ENCODE measurements at regions not wholly inside any gene's neighbourhood (a gene's known extent, or its start where the extent isn't known, plus 50 kb on each side); places are given as distances from the start of the nearest gene placed in this dataset.
"Not testable (repeated sequence)": the region's sequence is repeated elsewhere in the genome, so short reads cannot be mapped to it uniquely, and the experiment has no call there.

DNA sequence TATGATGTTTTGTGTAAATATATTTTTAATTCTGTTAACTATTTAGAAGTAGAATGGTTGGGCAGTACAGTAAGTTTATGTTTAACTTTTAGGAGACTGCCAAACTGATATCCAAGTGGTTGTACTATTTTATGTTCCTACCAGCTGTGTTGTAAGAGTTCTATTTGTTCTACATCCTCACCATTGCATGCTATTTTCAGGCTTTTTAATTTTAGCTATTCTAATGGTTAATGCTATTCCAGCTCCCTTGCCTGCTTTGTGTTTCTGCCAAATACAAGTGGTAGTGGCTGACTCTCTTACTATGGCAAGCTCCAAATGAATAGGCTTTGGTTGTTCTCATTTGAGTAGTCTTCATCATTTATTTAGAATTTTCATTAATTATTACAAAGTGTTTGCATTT, 476.4 kb downstream of the KIF4B start:
- DNase-seq (ENCODE audit: low read depth), result no peak

DNA sequence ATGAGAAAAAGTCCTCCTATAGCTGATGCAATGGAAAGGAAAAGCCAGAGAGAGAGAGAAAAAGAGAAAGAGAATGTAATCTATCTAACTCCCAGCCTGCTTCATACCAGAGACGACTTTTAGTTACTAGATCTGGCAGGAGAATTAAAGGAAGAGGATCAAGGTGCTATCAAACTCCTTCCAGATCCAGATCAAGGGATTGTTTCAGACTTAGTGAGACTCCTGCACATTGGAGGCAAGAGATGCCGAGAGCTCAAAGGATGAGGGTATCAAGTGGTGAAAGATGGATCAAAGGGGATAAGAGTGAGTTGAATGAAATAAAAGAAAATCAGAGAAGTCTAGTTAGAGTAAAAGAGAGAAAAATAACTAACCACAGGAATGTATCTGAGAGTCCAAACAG, 478.6 kb downstream of the KIF4B start:
- no peak for DNase-seq (ENCODE audit: low read depth)

DNA sequence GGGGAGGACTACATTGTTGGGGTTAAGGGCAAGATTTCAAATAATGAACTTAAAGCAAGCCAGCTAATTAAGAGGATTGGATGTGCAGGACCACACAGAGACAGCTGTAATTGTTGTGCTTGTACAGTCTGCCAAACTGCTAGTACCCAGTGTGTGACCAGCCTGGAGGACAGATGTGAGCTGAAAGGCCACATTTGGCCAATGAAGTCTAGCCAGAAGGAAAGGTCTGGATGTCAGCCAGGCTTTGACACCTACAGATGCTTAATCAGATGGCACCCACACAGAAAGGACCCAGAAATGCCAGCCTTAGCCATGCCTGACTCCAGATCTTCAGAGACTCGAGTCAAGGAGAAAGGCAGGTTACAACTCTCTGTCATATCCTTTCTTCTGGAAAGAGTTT, 491.1 kb downstream of the KIF4B start:
- no peak for DNase-seq (ENCODE audit: low read depth)

GRCh38 chr5:155507363-155507762, 493.8 kb downstream of the KIF4B start:
- DNase-seq (ENCODE audit: low read depth), result no peak

DNA sequence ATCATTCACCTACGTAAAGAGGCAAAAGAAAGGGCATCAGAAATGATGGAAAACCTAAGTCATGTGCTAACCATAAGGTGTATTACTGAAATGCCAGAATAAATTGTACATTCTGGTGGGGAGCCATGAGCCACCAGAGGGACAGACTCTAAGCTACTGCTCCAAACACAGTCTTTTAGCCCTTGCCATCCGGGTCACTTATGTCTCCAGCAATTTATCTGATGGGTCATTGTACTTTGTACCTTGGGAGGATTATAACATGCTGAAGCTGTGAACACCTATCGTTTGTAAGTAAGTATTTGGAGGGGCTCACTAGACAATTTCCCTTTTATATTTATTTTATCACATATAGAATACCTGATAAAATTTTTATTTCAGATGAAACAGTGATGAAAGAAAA, 495.1 kb downstream of the KIF4B start:
- DNase-seq (ENCODE audit: low read depth), result no peak

DNA sequence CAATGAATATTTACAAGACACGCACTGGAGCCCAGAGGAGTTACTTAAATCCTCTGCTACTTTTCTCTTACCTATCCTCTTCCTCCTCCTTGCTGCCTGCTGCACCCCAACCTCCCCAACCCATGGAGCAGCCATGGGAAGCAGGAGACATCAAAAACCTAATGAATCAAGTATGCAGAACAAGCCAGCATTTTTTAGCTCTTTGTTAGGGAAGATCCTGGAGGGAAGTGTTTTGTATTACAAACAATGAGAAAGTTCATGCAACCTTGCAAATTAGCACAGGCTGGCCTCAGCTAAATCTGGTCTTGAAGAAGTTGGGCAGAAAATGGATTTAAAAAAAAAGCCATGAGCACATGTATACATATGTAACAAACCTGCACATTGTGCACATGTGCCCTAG, 498.8 kb downstream of the KIF4B start:
- DNase-seq (ENCODE audit: low read depth), result no peak

DNA sequence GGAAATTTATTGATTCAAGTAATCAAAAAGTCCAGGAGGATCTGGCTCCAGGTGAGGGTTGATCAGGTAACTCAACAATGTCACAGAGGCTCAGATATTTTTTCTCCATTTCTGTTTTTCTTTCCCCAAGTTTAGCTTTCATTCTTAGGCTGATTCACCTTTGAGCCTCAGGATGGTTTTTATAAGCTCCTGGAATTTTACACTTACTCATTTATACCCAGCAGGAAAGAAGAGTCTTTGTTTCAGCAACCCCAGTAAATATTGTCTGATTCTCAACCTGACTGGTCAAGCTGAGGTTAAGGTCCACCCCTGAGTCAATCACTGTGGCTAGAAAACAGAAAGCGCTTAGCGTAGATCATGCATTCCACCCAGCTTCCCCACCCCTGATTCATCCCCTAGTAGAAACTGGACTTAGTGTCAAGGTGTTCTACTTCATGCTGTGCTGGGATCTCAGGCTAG, 500.6 kb downstream of the KIF4B start:
- DNase-seq (ENCODE audit: low read depth), result peak; percentile 51

GRCh38 chr5:155522540-155522939, 509.0 kb downstream of the KIF4B start:
- DNase-seq (ENCODE audit: low read depth), result no peak

DNA sequence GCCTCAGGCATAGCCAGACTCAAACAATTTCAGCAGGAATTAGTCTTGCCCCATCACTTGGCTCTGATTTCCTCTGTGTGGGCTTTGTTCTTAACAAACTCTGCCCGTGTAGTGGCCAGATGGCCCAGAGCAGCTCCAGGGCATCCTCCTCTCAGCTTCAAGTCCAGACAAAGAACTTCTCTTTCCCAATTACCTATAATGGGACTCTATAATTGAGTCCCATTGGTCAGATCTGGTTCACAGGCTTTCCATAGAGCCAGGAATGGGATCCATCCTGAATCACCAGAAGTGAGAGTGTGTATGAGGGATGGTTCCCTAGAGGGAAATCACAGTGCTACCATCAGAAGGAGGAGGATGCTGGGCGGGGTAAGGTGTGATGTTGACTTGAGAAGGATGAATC, 515.8 kb downstream of the KIF4B start:
- no peak for DNase-seq (ENCODE audit: low read depth)

- peak; percentile 27 for DNase-seq (ENCODE audit: low read depth)
Observed at GRCh38 chr5:155530046-155530445, 516.5 kb downstream of the KIF4B start.

- peak; percentile 59 for DNase-seq (ENCODE audit: low read depth)
Observed at GRCh38 chr5:155532621-155533311, 519.2 kb downstream of the KIF4B start.

- no peak for DNase-seq (ENCODE audit: low read depth)
Observed at GRCh38 chr5:155540000-155540595, 526.5 kb downstream of the KIF4B start.

DNA sequence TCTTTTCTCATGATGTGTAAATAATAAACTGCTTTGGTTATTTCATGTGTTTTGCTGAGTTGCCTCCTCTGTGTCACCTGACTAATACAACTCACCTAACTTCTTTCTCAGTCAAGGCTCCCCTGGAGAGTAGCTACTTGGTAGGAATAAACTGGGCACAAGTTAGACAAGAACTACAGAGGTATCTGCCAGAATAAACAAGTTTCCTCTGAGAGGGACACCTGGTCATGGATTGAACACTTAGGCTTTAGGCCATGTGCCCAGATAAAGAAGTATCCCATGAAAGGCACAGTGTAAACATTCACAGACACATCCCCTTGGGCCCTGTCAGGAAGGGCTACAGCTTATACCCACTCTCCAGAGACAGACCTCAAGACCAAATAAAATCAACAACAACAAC, 532.5 kb downstream of the KIF4B start:
- DNase-seq (ENCODE audit: low read depth), result no peak

DNA sequence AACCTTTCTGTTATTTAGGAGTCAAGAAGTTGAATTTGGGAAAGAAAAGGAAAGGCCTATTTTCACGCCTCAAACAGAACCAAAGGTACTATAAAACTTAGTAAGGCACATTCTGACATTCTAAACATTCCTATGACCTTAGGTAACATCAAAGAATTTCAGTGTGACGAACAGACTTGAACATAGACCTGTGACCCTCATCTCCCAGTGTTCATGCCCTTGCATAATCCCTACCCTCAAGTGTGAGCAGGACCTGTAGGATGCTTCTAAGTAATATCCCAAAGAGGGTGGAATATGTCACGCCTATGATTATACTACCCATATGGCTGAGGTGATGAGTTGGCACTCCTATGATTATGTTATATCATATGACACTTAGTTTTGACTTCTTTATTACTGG, 540.9 kb downstream of the KIF4B start:
- peak; percentile 11 for DNase-seq (ENCODE audit: low read depth)

GRCh38 chr5:155556222-155556621, 542.7 kb downstream of the KIF4B start:
- no peak for DNase-seq (ENCODE audit: low read depth)

DNA sequence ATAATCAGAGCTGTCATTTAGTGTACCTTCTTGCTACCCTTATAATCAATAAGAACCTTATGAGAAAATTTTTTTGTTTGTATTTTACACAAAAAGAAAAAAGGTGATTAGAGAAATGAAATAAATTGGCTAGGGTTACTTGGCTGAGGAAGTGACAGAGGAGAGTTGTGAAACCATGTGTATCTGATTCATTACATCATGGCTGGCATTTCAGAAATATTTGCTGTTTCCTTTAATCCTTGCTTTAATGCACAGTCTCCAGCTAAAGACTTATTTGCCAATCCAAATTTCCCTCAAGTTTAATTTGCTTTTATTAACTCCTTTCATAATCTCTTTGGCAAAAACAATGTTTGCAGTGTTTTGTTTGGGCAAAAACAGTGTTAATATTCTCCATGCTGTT, 543.1 kb downstream of the KIF4B start:
- DNase-seq (ENCODE audit: low read depth), result no peak

DNA sequence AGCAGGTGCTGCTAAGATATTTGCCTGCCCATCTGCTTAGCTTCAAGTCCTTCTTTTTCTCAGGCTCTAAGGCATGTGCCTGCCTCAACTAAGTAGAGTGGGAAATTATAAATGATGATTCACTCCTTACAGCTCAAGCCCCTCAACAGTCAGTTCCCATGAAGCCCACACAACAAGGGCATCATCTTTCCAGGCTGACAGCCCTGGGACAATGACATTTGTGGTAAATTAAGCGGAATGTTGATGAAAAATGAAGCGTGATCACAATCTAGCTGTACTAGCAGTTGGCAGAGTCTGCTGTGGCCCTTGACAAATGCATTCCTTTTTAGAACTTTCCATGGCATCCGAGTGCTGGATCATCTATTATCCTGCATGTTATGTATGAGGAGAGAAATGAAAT, 548.6 kb downstream of the KIF4B start:
- no peak for DNase-seq (ENCODE audit: low read depth)

DNA sequence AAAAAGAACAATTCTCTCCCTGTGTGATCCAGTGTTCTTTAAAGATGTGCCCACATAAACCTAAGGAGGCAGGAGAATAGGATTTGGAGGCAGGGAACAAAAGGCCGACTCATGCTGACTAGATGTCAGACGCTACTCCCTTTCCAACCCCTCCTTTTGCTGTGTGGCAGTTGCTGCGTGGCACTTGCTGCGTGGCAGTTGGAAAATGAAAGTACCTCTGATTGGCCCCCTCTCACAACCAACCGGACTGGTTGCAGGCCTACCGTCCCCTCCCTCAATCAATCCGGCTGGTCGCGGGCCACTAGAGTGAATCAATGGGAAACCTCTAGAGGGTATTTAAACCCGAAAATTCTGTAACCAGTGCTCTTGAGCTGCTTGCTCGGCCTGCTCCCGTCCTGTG, 551.0 kb downstream of the KIF4B start:
- peak; percentile 41 for DNase-seq (ENCODE audit: low read depth)

- DNase-seq (ENCODE audit: low read depth), result no peak
Observed at GRCh38 chr5:155575861-155576260, 562.3 kb downstream of the KIF4B start.

DNA sequence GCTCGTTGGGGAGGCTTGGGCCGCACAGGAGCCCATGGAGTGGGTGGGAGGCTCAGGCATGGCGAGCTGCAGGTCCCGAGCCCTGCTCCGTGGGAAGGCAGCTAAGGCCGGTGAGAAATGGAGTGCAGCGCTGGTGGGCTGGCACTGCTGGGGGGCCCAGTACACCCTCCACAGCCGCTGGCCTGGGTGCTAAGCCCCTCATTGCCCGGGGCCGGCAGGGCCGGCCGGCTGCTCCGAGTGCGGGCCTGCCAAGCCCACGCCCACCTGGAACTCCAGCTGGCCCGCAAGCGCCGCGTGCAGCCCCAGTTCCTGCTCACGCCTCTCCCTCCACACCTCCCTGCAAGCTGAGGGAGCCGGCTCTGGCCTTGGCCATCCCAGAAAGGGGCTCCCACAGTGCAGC, 573.3 kb downstream of the KIF4B start:
- not testable (repeated sequence) for DNase-seq (ENCODE audit: low read depth)

DNA sequence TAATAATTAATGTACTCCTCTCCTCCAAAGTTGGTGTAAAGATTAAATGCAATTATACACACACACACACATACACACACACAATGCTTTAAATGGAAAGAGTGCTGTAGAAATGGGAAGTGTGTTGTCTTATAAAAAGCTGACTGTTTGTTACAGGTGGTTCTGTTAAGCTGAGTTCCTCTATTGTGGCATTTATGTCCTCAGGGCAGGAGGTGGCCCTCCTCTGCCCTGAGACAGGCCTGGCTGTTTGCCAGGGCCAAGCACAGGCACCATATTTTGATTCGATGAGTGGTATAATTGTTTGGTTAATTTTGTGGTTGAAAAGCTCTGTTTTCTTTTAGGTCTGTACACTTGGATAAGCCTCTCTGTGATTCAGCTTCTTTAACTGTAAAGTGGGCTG, 573.9 kb downstream of the KIF4B start:
- DNase-seq (ENCODE audit: low read depth), result peak; percentile 5

DNA sequence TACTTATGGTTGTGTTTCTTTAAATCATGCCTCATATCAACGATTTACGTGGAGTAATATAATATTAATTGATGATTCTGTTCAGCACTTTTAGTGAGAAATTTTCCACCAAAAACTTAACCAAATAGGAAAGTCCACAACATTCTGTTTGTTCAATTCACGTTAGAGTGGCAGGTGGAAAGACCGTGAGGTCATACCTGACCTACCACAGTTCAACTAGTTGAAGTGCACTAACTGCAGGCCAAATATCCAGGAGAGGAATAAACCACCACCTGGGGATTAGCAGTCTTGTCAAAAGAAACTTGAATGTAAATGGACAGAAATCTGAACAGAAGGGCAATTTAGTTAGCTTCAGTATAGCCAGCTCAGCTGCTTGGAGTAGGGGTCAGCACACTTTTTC, 577.7 kb downstream of the KIF4B start:
- no peak for DNase-seq (ENCODE audit: low read depth)

DNA sequence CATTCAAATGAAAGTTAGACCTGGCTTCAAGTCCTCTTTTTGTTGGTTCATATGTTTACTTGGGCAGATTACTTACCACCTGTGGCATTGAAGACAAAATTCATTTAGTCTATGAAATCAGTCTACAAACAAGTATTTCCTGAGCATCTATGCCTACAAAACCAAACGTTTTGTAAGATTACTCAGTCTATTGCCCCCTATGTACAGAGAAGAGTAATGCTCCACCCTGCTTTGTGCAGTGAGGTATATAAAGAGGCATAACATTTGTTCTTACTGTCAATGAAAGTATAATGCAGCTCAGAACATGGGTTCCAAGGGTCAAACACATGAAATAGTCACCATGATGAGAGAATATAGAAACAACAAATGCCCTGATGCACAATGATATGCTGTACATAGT, 580.7 kb downstream of the KIF4B start:
- DNase-seq (ENCODE audit: low read depth), result no peak
